ENCODE measurements at regions not wholly inside any gene's neighbourhood (a gene's known extent, or its start where the extent isn't known, plus 50 kb on each side); places are given as distances from the start of the nearest gene placed in this dataset.
A peak's percentile ranks its signal among the peaks of the same experiment; 100 is the strongest.

DNA sequence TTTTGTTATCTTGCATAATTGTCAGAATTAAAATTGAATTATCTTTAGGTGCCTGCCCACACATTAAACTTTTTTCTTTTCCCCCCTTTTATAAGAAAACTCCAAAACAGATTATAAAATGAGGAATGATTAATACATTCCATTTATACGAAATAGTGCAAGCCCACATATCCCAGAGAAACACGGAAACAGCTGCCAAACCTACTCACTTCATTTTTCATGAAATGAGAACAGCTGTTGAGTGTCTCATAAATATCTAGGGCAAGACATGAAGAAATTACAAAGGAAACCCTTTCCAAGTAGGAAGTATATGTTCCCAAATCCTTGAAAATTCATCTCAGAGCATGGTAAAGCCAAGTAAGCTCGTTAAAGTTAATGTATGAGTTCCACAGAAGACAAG is 459.4 kb upstream of the NMUR2 start:
- TF ChIP-seq REST (IDR thresholded peaks at IDR 0.05; ENCODE audit: insufficient replicate concordance, low read depth) (no peak), GABPA (IDR thresholded peaks at IDR 0.05; ENCODE audit: low read depth) (no peak)
- Histone ChIP-seq H3K27ac (replicated peaks) (no peak overlapping the region), H3K27me3 (ENCODE audit: insufficient read depth, poor library complexity, severe bottlenecking) (no peaks in the 10 kb centered on the region), H3K4me3 (replicated peaks; ENCODE audit: insufficient read depth, low read length) (no peak overlapping the region)
- DNase-seq (ENCODE audit: low read depth in 1 of 2, low spot score in 1 of 2): no peak

DNA sequence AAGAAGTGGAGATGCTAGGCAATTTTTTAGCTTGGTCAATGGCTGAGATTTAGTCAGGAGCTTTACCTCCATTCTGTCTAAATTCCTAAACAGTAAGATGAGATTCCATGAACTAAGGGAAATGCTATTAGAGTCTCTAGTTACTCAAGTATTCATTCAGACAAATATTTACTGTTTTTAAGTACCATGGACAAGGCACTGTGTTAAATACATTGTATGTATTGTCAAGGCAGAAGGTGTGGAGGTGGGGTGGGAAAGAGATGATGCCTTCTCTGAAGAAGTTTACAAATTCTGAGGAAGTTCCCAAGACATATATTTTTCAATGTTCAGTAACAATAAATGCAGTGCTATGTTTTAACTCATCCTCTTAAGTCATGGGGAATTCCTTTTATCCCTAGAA is 459.9 kb upstream of the NMUR2 start:
- H3K27ac ChIP-seq (replicated peaks): no peak overlapping the region
- TF ChIP-seq SPI1 (IDR thresholded peaks at IDR 0.05; ENCODE audit: borderline replicate concordance, low read depth) (no peak), POLR2AphosphoS5 (IDR thresholded peaks at IDR 0.05; ENCODE audit: low read depth) (no peak), GABPA (IDR thresholded peaks at IDR 0.05; ENCODE audit: low read depth) (no peak), REST (IDR thresholded peaks at IDR 0.05; ENCODE audit: insufficient replicate concordance, low read depth) (peak; percentile 83)
- TF ChIP-seq, protein P1, sequence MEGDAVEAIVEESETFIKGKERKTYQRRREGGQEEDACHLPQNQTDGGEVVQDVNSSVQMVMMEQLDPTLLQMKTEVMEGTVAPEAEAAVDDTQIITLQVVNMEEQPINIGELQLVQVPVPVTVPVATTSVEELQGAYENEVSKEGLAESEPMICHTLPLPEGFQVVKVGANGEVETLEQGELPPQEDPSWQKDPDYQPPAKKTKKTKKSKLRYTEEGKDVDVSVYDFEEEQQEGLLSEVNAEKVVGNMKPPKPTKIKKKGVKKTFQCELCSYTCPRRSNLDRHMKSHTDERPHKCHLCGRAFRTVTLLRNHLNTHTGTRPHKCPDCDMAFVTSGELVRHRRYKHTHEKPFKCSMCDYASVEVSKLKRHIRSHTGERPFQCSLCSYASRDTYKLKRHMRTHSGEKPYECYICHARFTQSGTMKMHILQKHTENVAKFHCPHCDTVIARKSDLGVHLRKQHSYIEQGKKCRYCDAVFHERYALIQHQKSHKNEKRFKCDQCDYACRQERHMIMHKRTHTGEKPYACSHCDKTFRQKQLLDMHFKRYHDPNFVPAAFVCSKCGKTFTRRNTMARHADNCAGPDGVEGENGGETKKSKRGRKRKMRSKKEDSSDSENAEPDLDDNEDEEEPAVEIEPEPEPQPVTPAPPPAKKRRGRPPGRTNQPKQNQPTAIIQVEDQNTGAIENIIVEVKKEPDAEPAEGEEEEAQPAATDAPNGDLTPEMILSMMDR (IDR thresholded peaks at IDR 0.05; ENCODE audit: insufficient read depth, low read length): no peak
- H3K4me3 ChIP-seq (replicated peaks; ENCODE audit: insufficient read depth, low read length): no peak overlapping the region
- no peak for DNase-seq (ENCODE audit: low read depth in 1 of 2, low spot score in 1 of 2)
- no peaks in the 10 kb centered on the region for H3K27me3 ChIP-seq (ENCODE audit: insufficient read depth, poor library complexity, severe bottlenecking)

- Histone ChIP-seq H3K27me3 (ENCODE audit: insufficient read depth, poor library complexity, severe bottlenecking) (no peaks in the 10 kb centered on the region), H3K4me3 (replicated peaks; ENCODE audit: insufficient read depth, low read length) (no peak overlapping the region), H3K27ac (replicated peaks) (no peak overlapping the region)
- TF ChIP-seq, protein P1 (IDR thresholded peaks at IDR 0.05; ENCODE audit: insufficient read depth, low read length): no peak
- TF ChIP-seq SPI1 (IDR thresholded peaks at IDR 0.05; ENCODE audit: borderline replicate concordance, low read depth) (no peak), REST (IDR thresholded peaks at IDR 0.05; ENCODE audit: insufficient replicate concordance, low read depth) (no peak), POLR2AphosphoS5 (IDR thresholded peaks at IDR 0.05; ENCODE audit: low read depth) (no peak), GABPA (IDR thresholded peaks at IDR 0.05; ENCODE audit: low read depth) (no peak)
- DNase-seq (ENCODE audit: low read depth in 1 of 2, low spot score in 1 of 2): no peak
These were observed 464.9 kb upstream of the NMUR2 start for GRCh38 chr5:152869971-152870370.

GRCh38 chr5:152882621-152883020 is 477.5 kb upstream of the NMUR2 start:
- Histone ChIP-seq H3K4me3 (replicated peaks; ENCODE audit: insufficient read depth, low read length) (no peak overlapping the region), H3K27ac (replicated peaks) (no peak overlapping the region), H3K27me3 (ENCODE audit: insufficient read depth, poor library complexity, severe bottlenecking) (no peaks in the 10 kb centered on the region)
- no peak for TF ChIP-seq POLR2AphosphoS5 (IDR thresholded peaks at IDR 0.05; ENCODE audit: low read depth)
- TF ChIP-seq SPI1 (IDR thresholded peaks at IDR 0.05; ENCODE audit: borderline replicate concordance, low read depth): no peak
- TF ChIP-seq GABPA (IDR thresholded peaks at IDR 0.05; ENCODE audit: low read depth): no peak
- TF ChIP-seq, protein P1 (IDR thresholded peaks at IDR 0.05; ENCODE audit: insufficient read depth, low read length): no peak
- TF ChIP-seq REST (IDR thresholded peaks at IDR 0.05; ENCODE audit: insufficient replicate concordance, low read depth): no peak
- DNase-seq (ENCODE audit: low read depth in 1 of 2, low spot score in 1 of 2): no peak
